ENCODE measurements at regions not wholly inside any gene's neighbourhood (a gene's known extent, or its start where the extent isn't known, plus 50 kb on each side); places are given as distances from the start of the nearest gene placed in this dataset.

DNA sequence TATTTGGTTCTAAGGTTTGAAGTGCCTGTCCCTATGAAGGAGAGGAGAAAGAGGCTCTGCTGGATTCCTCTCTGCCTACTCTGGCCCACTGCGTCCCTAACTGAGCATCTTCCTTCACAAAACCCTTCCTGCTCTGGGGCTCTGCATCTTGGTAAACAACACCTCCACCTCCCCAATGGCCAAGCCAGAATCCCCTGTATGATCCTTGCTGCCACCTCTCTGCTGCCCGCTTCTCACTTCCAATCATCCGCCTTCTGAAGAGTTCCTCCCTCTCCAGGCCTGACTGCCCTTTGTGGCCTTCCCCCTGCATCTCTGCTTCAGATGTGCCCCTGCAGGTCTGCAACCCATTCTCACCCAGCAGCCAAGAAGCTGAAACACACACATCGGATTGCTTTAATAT, 110.6 kb upstream of the RPH3A start:
- Histone ChIP-seq H3K27ac (ENCODE audit: low read length) (no peak overlapping the region), H3K27me3 (ENCODE audit: low read depth, low read length) (peaks cover 54% of the 10 kb centered on the region), H3K9ac (ENCODE audit: low read length) (no peak overlapping the region), H3K4me3 (ENCODE audit: low read length) (no peak overlapping the region), H4K20me1 (ENCODE audit: insufficient read depth, low read length) (0 out of 2 replicates have a peak, but pooled peaks cover 3% of the 10 kb centered on the region), H3K4me2 (ENCODE audit: low read length) (no peak overlapping the region), H3K79me2 (ENCODE audit: low read length) (no peaks in the 10 kb centered on the region), H2AFZ (ENCODE audit: low read depth, low read length) (no peak overlapping the region), H3K9me3 (ENCODE audit: insufficient read depth, low read length) (no peaks in the 10 kb centered on the region), H3K4me1 (ENCODE audit: low read length) (no peaks in the 10 kb centered on the region), H3K36me3 (replicated peaks; ENCODE audit: low read depth, low read length) (no peaks in the 10 kb centered on the region)
- TF ChIP-seq EZH2phosphoT487 (IDR thresholded peaks at IDR 0.05; ENCODE audit: low read depth): no peak
- TF ChIP-seq, protein P1, sequence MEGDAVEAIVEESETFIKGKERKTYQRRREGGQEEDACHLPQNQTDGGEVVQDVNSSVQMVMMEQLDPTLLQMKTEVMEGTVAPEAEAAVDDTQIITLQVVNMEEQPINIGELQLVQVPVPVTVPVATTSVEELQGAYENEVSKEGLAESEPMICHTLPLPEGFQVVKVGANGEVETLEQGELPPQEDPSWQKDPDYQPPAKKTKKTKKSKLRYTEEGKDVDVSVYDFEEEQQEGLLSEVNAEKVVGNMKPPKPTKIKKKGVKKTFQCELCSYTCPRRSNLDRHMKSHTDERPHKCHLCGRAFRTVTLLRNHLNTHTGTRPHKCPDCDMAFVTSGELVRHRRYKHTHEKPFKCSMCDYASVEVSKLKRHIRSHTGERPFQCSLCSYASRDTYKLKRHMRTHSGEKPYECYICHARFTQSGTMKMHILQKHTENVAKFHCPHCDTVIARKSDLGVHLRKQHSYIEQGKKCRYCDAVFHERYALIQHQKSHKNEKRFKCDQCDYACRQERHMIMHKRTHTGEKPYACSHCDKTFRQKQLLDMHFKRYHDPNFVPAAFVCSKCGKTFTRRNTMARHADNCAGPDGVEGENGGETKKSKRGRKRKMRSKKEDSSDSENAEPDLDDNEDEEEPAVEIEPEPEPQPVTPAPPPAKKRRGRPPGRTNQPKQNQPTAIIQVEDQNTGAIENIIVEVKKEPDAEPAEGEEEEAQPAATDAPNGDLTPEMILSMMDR (IDR thresholded peaks at IDR 0.05; ENCODE audit: low read depth, low read length): no peak

DNA sequence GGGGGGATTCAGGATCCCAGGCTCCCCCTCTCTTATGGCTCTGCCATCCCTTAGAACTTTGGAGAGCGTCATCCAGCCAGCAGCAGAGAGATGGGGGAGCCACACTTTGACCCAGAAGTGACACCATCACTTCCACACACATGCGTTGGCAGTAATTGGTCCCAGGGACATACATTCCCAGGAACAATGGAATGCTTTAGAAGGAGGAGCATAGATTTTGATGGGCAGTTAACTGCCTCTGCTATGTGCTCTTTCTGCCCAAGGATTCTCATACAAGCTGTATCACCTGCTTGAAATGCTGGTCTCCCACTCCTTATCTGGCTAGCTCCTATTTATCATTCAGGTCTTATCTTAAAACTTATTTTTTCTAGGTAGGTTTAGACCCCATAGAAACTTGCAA, 109.0 kb upstream of the RPH3A start:
- H3K79me2 ChIP-seq (ENCODE audit: low read length): no peaks in the 10 kb centered on the region
- no peak overlapping the region for H3K27ac ChIP-seq (ENCODE audit: low read length)
- H2AFZ ChIP-seq (ENCODE audit: low read depth, low read length): no peak overlapping the region
- H3K27me3 ChIP-seq (ENCODE audit: low read depth, low read length): peaks cover 47% of the 10 kb centered on the region
- H3K4me1 ChIP-seq (ENCODE audit: low read length): no peaks in the 10 kb centered on the region
- TF ChIP-seq EZH2phosphoT487 (IDR thresholded peaks at IDR 0.05; ENCODE audit: low read depth): no peak
- TF ChIP-seq, protein P1 (IDR thresholded peaks at IDR 0.05; ENCODE audit: low read depth, low read length): no peak
- no peak overlapping the region for H3K4me2 ChIP-seq (ENCODE audit: low read length)
- no peak overlapping the region for H3K4me3 ChIP-seq (ENCODE audit: low read length)
- no peak overlapping the region for H3K9ac ChIP-seq (ENCODE audit: low read length)
- H4K20me1 ChIP-seq (ENCODE audit: insufficient read depth, low read length): 0 out of 2 replicates have a peak, but pooled peaks cover 3% of the 10 kb centered on the region
- H3K9me3 ChIP-seq (ENCODE audit: insufficient read depth, low read length): no peaks in the 10 kb centered on the region
- H3K36me3 ChIP-seq (replicated peaks; ENCODE audit: low read depth, low read length): no peaks in the 10 kb centered on the region

DNA sequence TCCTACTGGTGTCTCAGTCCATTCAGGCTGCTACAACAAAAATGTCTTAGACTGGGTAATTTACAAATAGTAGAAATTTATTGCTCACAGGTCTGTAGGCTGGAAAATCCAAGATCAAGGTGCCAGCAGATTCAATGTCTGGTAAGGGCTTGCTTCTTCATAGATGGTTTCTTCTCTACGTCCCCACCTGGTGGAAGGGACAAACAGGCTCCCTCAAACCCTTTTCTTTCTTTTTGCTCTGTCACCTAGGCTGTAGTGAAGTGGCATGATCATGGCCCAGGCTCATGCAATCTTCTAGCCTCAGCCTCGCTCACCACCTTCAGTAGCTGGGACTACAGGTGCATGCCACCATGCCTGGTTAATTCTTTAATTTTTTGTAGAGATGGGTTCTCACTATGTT, 106.8 kb upstream of the RPH3A start:
- Histone ChIP-seq H3K27me3 (ENCODE audit: low read depth, low read length) (peaks cover 64% of the 10 kb centered on the region), H2AFZ (ENCODE audit: low read depth, low read length) (no peak overlapping the region), H4K20me1 (ENCODE audit: insufficient read depth, low read length) (0 out of 2 replicates have a peak, but pooled peaks cover 3% of the 10 kb centered on the region), H3K9me3 (ENCODE audit: insufficient read depth, low read length) (no peaks in the 10 kb centered on the region), H3K4me3 (ENCODE audit: low read length) (no peak overlapping the region), H3K79me2 (ENCODE audit: low read length) (no peaks in the 10 kb centered on the region), H3K4me2 (ENCODE audit: low read length) (no peak overlapping the region), H3K9ac (ENCODE audit: low read length) (no peak overlapping the region), H3K27ac (ENCODE audit: low read length) (no peak overlapping the region), H3K4me1 (ENCODE audit: low read length) (no peaks in the 10 kb centered on the region), H3K36me3 (replicated peaks; ENCODE audit: low read depth, low read length) (no peaks in the 10 kb centered on the region)
- no peak for TF ChIP-seq EZH2phosphoT487 (IDR thresholded peaks at IDR 0.05; ENCODE audit: low read depth)
- TF ChIP-seq, protein P1 (IDR thresholded peaks at IDR 0.05; ENCODE audit: low read depth, low read length): 0 out of 2 replicates have a peak, but pooled peaks have one; percentile 14

DNA sequence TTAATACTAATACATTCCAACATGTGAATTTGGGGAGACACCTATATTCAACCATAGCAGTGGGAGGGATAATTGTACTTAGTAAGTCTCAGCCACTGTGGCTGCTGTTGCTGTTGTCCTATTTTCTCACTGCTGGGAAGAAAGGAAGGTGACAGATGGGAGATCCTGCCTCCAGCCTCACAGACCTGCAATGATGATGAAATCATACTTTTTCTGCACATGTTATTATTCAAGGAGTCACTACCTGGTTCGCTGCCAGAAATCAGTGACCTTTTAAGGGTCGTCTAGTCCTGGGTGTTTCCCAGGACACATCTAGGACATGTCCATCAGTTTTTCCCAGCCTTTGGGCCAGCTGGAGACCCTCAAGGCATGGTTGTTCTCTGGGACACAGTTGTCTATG, 106.2 kb upstream of the RPH3A start:
- no peaks in the 10 kb centered on the region for H3K79me2 ChIP-seq (ENCODE audit: low read length)
- no peaks in the 10 kb centered on the region for H3K4me1 ChIP-seq (ENCODE audit: low read length)
- no peak overlapping the region for H3K4me2 ChIP-seq (ENCODE audit: low read length)
- H3K27me3 ChIP-seq (ENCODE audit: low read depth, low read length): peaks cover 66% of the 10 kb centered on the region
- no peaks in the 10 kb centered on the region for H3K36me3 ChIP-seq (replicated peaks; ENCODE audit: low read depth, low read length)
- H3K9ac ChIP-seq (ENCODE audit: low read length): no peak overlapping the region
- no peak overlapping the region for H3K4me3 ChIP-seq (ENCODE audit: low read length)
- no peaks in the 10 kb centered on the region for H3K9me3 ChIP-seq (ENCODE audit: insufficient read depth, low read length)
- 0 out of 2 replicates have a peak, but pooled peaks cover 3% of the 10 kb centered on the region for H4K20me1 ChIP-seq (ENCODE audit: insufficient read depth, low read length)
- H3K27ac ChIP-seq (ENCODE audit: low read length): no peak overlapping the region
- TF ChIP-seq EZH2phosphoT487 (IDR thresholded peaks at IDR 0.05; ENCODE audit: low read depth): no peak
- TF ChIP-seq, protein P1 (IDR thresholded peaks at IDR 0.05; ENCODE audit: low read depth, low read length): no peak
- no peak overlapping the region for H2AFZ ChIP-seq (ENCODE audit: low read depth, low read length)
